ENCODE measurements at regions not wholly inside any gene's neighbourhood (a gene's known extent, or its start where the extent isn't known, plus 50 kb on each side); places are given as distances from the start of the nearest gene placed in this dataset.

DNA sequence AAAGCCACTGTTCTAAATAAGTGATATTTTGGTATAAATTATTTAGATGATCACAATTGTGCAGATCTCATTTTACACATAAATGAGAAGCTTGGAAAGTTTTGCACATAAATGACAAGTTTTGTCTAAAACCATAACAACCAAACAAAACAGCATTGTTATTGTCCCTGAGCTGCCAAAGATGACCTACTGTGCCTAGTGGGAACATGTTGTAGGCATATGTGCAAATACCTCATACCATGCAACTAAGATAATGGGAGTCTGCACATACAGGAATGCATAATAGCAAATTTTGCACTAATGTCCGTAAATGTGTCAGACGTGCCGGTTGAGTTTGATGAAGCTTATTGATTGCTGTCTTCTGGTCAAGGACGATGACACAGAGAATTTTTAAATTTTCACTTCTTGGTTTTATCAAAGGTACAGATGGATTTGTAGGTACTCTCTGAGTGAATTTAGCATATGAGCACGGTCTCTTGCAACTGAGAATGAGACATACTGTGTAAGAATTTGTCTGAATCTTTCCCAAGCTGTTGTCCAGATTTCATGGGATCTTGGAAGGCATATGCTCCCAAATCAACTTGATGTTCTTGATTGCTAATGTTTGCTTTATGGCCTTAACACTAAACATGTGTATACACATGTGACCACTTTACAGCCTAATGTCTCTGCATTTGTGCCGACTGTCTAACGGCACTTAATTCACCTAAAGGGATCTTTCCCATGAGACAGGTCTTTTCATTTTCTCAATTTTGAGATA lies 1133.5 kb downstream of the FAT4 start:
- no peak overlapping the region for H3K4me3 Mint-ChIP-seq
- H3K27me3 Mint-ChIP-seq (ENCODE audit: low read depth) = no peaks in the 10 kb centered on the region
- POLR2A ChIA-PET = no interaction called here

More for the DNA sequence above, 1133.5 kb downstream of the FAT4 start:
- H3K27ac Mint-ChIP-seq = no peak overlapping the region
- TF ChIP-seq, protein P1, sequence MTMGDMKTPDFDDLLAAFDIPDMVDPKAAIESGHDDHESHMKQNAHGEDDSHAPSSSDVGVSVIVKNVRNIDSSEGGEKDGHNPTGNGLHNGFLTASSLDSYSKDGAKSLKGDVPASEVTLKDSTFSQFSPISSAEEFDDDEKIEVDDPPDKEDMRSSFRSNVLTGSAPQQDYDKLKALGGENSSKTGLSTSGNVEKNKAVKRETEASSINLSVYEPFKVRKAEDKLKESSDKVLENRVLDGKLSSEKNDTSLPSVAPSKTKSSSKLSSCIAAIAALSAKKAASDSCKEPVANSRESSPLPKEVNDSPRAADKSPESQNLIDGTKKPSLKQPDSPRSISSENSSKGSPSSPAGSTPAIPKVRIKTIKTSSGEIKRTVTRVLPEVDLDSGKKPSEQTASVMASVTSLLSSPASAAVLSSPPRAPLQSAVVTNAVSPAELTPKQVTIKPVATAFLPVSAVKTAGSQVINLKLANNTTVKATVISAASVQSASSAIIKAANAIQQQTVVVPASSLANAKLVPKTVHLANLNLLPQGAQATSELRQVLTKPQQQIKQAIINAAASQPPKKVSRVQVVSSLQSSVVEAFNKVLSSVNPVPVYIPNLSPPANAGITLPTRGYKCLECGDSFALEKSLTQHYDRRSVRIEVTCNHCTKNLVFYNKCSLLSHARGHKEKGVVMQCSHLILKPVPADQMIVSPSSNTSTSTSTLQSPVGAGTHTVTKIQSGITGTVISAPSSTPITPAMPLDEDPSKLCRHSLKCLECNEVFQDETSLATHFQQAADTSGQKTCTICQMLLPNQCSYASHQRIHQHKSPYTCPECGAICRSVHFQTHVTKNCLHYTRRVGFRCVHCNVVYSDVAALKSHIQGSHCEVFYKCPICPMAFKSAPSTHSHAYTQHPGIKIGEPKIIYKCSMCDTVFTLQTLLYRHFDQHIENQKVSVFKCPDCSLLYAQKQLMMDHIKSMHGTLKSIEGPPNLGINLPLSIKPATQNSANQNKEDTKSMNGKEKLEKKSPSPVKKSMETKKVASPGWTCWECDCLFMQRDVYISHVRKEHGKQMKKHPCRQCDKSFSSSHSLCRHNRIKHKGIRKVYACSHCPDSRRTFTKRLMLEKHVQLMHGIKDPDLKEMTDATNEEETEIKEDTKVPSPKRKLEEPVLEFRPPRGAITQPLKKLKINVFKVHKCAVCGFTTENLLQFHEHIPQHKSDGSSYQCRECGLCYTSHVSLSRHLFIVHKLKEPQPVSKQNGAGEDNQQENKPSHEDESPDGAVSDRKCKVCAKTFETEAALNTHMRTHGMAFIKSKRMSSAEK (CRISPR knock-in tag; IDR thresholded peaks at IDR 0.05; ENCODE audit: borderline replicate concordance) = no peak
- TF ChIP-seq ZBTB43 (CRISPR knock-in tag; IDR thresholded peaks at IDR 0.05) = no peak
- TF ChIP-seq OVOL2 (CRISPR knock-in tag; IDR thresholded peaks at IDR 0.05; ENCODE audit: borderline replicate concordance) = no peak
- TF ChIP-seq ZNF416 (CRISPR knock-in tag; IDR thresholded peaks at IDR 0.05) = no peak
- no peak for TF ChIP-seq TEAD4 (CRISPR knock-in tag; IDR thresholded peaks at IDR 0.05)
- no peak for TF ChIP-seq ZNF512 (CRISPR knock-in tag; IDR thresholded peaks at IDR 0.05; ENCODE audit: borderline replicate concordance)
- no peak for TF ChIP-seq FOXK1 (CRISPR knock-in tag; IDR thresholded peaks at IDR 0.05)
- no peak for TF ChIP-seq ATF1 (CRISPR knock-in tag; IDR thresholded peaks at IDR 0.05)
- TF ChIP-seq GTF2I (CRISPR knock-in tag; conservative IDR thresholded peaks at IDR 0.05) = no peak
- TF ChIP-seq E2F4 (CRISPR knock-in tag; IDR thresholded peaks at IDR 0.05; ENCODE audit: borderline replicate concordance, low read depth) = no peak
- no peak for TF ChIP-seq TP53 (CRISPR knock-in tag; IDR thresholded peaks at IDR 0.05)
- TF ChIP-seq CREM (CRISPR knock-in tag; IDR thresholded peaks at IDR 0.05) = no peak
- TF ChIP-seq SMAD3 (CRISPR knock-in tag; IDR thresholded peaks at IDR 0.05; ENCODE audit: borderline replicate concordance) = no peak
- TF ChIP-seq ELF4 (CRISPR knock-in tag; IDR thresholded peaks at IDR 0.05; ENCODE audit: low read depth) = no peak
- TF ChIP-seq SOX15 (CRISPR knock-in tag; IDR thresholded peaks at IDR 0.05) = no peak
- TF ChIP-seq, protein P2, sequence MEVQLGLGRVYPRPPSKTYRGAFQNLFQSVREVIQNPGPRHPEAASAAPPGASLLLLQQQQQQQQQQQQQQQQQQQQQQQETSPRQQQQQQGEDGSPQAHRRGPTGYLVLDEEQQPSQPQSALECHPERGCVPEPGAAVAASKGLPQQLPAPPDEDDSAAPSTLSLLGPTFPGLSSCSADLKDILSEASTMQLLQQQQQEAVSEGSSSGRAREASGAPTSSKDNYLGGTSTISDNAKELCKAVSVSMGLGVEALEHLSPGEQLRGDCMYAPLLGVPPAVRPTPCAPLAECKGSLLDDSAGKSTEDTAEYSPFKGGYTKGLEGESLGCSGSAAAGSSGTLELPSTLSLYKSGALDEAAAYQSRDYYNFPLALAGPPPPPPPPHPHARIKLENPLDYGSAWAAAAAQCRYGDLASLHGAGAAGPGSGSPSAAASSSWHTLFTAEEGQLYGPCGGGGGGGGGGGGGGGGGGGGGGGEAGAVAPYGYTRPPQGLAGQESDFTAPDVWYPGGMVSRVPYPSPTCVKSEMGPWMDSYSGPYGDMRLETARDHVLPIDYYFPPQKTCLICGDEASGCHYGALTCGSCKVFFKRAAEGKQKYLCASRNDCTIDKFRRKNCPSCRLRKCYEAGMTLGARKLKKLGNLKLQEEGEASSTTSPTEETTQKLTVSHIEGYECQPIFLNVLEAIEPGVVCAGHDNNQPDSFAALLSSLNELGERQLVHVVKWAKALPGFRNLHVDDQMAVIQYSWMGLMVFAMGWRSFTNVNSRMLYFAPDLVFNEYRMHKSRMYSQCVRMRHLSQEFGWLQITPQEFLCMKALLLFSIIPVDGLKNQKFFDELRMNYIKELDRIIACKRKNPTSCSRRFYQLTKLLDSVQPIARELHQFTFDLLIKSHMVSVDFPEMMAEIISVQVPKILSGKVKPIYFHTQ (CRISPR knock-in tag; IDR thresholded peaks at IDR 0.05) = no peak
- TF ChIP-seq NFE2L1 (CRISPR knock-in tag; IDR thresholded peaks at IDR 0.05) = no peak
- H3K4me1 Mint-ChIP-seq = peaks cover 27% of the 10 kb centered on the region
- DNase-seq (ENCODE audit: low spot score) (no peak), ATAC-seq (no peak)
- H3K9me3 Mint-ChIP-seq = no peaks in the 10 kb centered on the region
- no peaks in the 10 kb centered on the region for H3K36me3 Mint-ChIP-seq
- CTCF ChIA-PET = no interaction called here
